Activated naive CD8-positive, alpha-beta T cell treated with anti-CD3 and anti-CD28 coated beads for 36 hours (primary cell): ENCODE measurements at regions not wholly inside any gene's neighbourhood (a gene's known extent, or its start where the extent isn't known, plus 50 kb on each side); places are given as distances from the start of the nearest gene placed in this dataset.
"Not testable (repeated sequence)": the region's sequence is repeated elsewhere in the genome, so short reads cannot be mapped to it uniquely, and the experiment has no call there.

Experiments used
- DNase-seq: peaks from one replicate; pipeline ENCODE4 v3.0.0; 2021
- H3K27ac Mint-ChIP-seq: one replicate; pipeline ENCODE4 v1.8.0; 2022; ENCODE audit warnings: mild to moderate bottlenecking, moderate library complexity, mixed read lengths
- H3K27me3 Mint-ChIP-seq: one replicate; pipeline ENCODE4 v1.8.0; 2022; ENCODE audit warnings: mild to moderate bottlenecking, mixed read lengths
- H3K36me3 Mint-ChIP-seq: one replicate; pipeline ENCODE4 v1.8.0; 2021; ENCODE audit warnings: mild to moderate bottlenecking, mixed read lengths
- H3K4me1 Mint-ChIP-seq: one replicate; pipeline ENCODE4 v1.8.0; 2021; ENCODE audit warnings: mixed read lengths
- H3K4me3 Mint-ChIP-seq: one replicate; pipeline ENCODE4 v1.8.0; 2022; ENCODE audit warnings: mild to moderate bottlenecking, moderate library complexity, mixed read lengths
- H3K9me3 Mint-ChIP-seq: one replicate; pipeline ENCODE4 v1.8.0; 2022; ENCODE audit warnings: mixed read lengths

- no peaks in the 10 kb centered on the region for H3K36me3 Mint-ChIP-seq
- no peaks in the 10 kb centered on the region for H3K4me1 Mint-ChIP-seq
- H3K27me3 Mint-ChIP-seq: no peaks in the 10 kb centered on the region
- DNase-seq: no peak
- H3K4me3 Mint-ChIP-seq: no peak overlapping the region
- H3K27ac Mint-ChIP-seq: no peak overlapping the region
- H3K9me3 Mint-ChIP-seq: peaks cover 2% of the 10 kb centered on the region
Measured at GRCh38 chr2:81481242-81481993, 1176.9 kb upstream of the LRRTM1 start.

- no peak overlapping the region for H3K4me3 Mint-ChIP-seq
- H3K27ac Mint-ChIP-seq: no peak overlapping the region
- DNase-seq: no peak
- H3K36me3 Mint-ChIP-seq: no peaks in the 10 kb centered on the region
- no peaks in the 10 kb centered on the region for H3K27me3 Mint-ChIP-seq
- peaks cover 16% of the 10 kb centered on the region for H3K9me3 Mint-ChIP-seq
- H3K4me1 Mint-ChIP-seq: no peaks in the 10 kb centered on the region
Measured at GRCh38 chr2:81467096-81467495, 1162.5 kb upstream of the LRRTM1 start.

GRCh38 chr2:81462420-81462819 is 1157.9 kb upstream of the LRRTM1 start:
- H3K27ac Mint-ChIP-seq: no peak overlapping the region
- H3K9me3 Mint-ChIP-seq: peaks cover 17% of the 10 kb centered on the region
- no peaks in the 10 kb centered on the region for H3K36me3 Mint-ChIP-seq
- no peak for DNase-seq
- no peak overlapping the region for H3K4me3 Mint-ChIP-seq
- no peaks in the 10 kb centered on the region for H3K27me3 Mint-ChIP-seq
- H3K4me1 Mint-ChIP-seq: no peaks in the 10 kb centered on the region

GRCh38 chr2:81445176-81445575 is 1140.6 kb upstream of the LRRTM1 start:
- Mint-ChIP-seq H3K27me3 (no peaks in the 10 kb centered on the region), H3K9me3 (peaks cover 7% of the 10 kb centered on the region), H3K4me1 (no peaks in the 10 kb centered on the region), H3K4me3 (no peak overlapping the region), H3K36me3 (no peaks in the 10 kb centered on the region), H3K27ac (no peak overlapping the region)
- no peak for DNase-seq

GRCh38 chr2:81437456-81438000 is 1133.0 kb upstream of the LRRTM1 start:
- Mint-ChIP-seq H3K4me3 (no peak overlapping the region), H3K27me3 (no peaks in the 10 kb centered on the region), H3K36me3 (no peaks in the 10 kb centered on the region), H3K9me3 (peaks cover 6% of the 10 kb centered on the region), H3K4me1 (no peaks in the 10 kb centered on the region), H3K27ac (no peak overlapping the region)
- DNase-seq: no peak

- Mint-ChIP-seq H3K9me3 (peaks cover 6% of the 10 kb centered on the region), H3K27ac (no peak overlapping the region), H3K4me1 (no peaks in the 10 kb centered on the region), H3K4me3 (no peak overlapping the region), H3K27me3 (no peaks in the 10 kb centered on the region), H3K36me3 (no peaks in the 10 kb centered on the region)
- no peak for DNase-seq
Measured at GRCh38 chr2:81436256-81436655, 1131.7 kb upstream of the LRRTM1 start.

GRCh38 chr2:81412681-81413080 is 1108.1 kb upstream of the LRRTM1 start:
- Mint-ChIP-seq H3K4me3 (no peak overlapping the region), H3K36me3 (no peaks in the 10 kb centered on the region), H3K27ac (no peak overlapping the region), H3K9me3 (peaks cover 2% of the 10 kb centered on the region), H3K27me3 (no peaks in the 10 kb centered on the region), H3K4me1 (no peaks in the 10 kb centered on the region)
- no peak for DNase-seq

GRCh38 chr2:81403508-81403907 is 1099.0 kb upstream of the LRRTM1 start:
- Mint-ChIP-seq H3K4me1 (no peaks in the 10 kb centered on the region), H3K4me3 (no peak overlapping the region), H3K9me3 (peaks cover 6% of the 10 kb centered on the region), H3K27ac (no peak overlapping the region), H3K36me3 (no peaks in the 10 kb centered on the region), H3K27me3 (no peaks in the 10 kb centered on the region)
- DNase-seq: no peak

GRCh38 chr2:81396417-81397019 is 1092.0 kb upstream of the LRRTM1 start:
- Mint-ChIP-seq H3K27me3 (no peaks in the 10 kb centered on the region), H3K9me3 (peaks cover 6% of the 10 kb centered on the region), H3K36me3 (no peaks in the 10 kb centered on the region), H3K4me1 (no peaks in the 10 kb centered on the region), H3K4me3 (no peak overlapping the region), H3K27ac (no peak overlapping the region)
- no peak for DNase-seq

GRCh38 chr2:81395746-81396145 is 1091.2 kb upstream of the LRRTM1 start:
- peaks cover 5% of the 10 kb centered on the region for H3K9me3 Mint-ChIP-seq
- no peak for DNase-seq
- no peaks in the 10 kb centered on the region for H3K27me3 Mint-ChIP-seq
- H3K36me3 Mint-ChIP-seq: no peaks in the 10 kb centered on the region
- H3K4me3 Mint-ChIP-seq: no peak overlapping the region
- H3K4me1 Mint-ChIP-seq: no peaks in the 10 kb centered on the region
- no peak overlapping the region for H3K27ac Mint-ChIP-seq

GRCh38 chr2:81389203-81389602 is 1084.7 kb upstream of the LRRTM1 start:
- H3K27me3 Mint-ChIP-seq: no peaks in the 10 kb centered on the region
- H3K4me1 Mint-ChIP-seq: no peaks in the 10 kb centered on the region
- no peak for DNase-seq
- H3K27ac Mint-ChIP-seq: no peak overlapping the region
- no peak overlapping the region for H3K4me3 Mint-ChIP-seq
- H3K9me3 Mint-ChIP-seq: peaks cover 10% of the 10 kb centered on the region
- H3K36me3 Mint-ChIP-seq: no peaks in the 10 kb centered on the region

GRCh38 chr2:81363800-81364199 is 1059.2 kb upstream of the LRRTM1 start:
- Mint-ChIP-seq H3K27me3 (no peaks in the 10 kb centered on the region), H3K27ac (no peak overlapping the region), H3K4me1 (no peaks in the 10 kb centered on the region), H3K9me3 (peaks cover 14% of the 10 kb centered on the region), H3K4me3 (no peak overlapping the region), H3K36me3 (no peaks in the 10 kb centered on the region)
- DNase-seq: no peak

GRCh38 chr2:81362468-81362867 is 1057.9 kb upstream of the LRRTM1 start:
- not testable (repeated sequence) for H3K27ac Mint-ChIP-seq, H3K4me1 Mint-ChIP-seq, H3K4me3 Mint-ChIP-seq, H3K27me3 Mint-ChIP-seq, H3K36me3 Mint-ChIP-seq, DNase-seq
- peaks cover 16% of the 10 kb centered on the region for H3K9me3 Mint-ChIP-seq

GRCh38 chr2:81355436-81355835 is 1050.9 kb upstream of the LRRTM1 start:
- Mint-ChIP-seq H3K27me3 (no peaks in the 10 kb centered on the region), H3K27ac (no peak overlapping the region), H3K4me1 (no peaks in the 10 kb centered on the region), H3K36me3 (no peaks in the 10 kb centered on the region), H3K9me3 (peaks cover 22% of the 10 kb centered on the region), H3K4me3 (no peak overlapping the region)
- no peak for DNase-seq

- Mint-ChIP-seq H3K27me3 (no peaks in the 10 kb centered on the region), H3K36me3 (no peaks in the 10 kb centered on the region), H3K9me3 (peaks cover 4% of the 10 kb centered on the region), H3K4me3 (no peak overlapping the region), H3K4me1 (no peaks in the 10 kb centered on the region), H3K27ac (no peak overlapping the region)
- DNase-seq: no peak
Measured at GRCh38 chr2:81334046-81334445, 1029.5 kb upstream of the LRRTM1 start.

- no peaks in the 10 kb centered on the region for H3K27me3 Mint-ChIP-seq
- no peak overlapping the region for H3K4me3 Mint-ChIP-seq
- DNase-seq: no peak
- no peaks in the 10 kb centered on the region for H3K36me3 Mint-ChIP-seq
- no peaks in the 10 kb centered on the region for H3K4me1 Mint-ChIP-seq
- no peak overlapping the region for H3K27ac Mint-ChIP-seq
- H3K9me3 Mint-ChIP-seq: peaks cover 17% of the 10 kb centered on the region
Measured at GRCh38 chr2:81328968-81329367, 1024.4 kb upstream of the LRRTM1 start.
